Heart right ventricle (tissue), 16 donors: ENCODE measurements at regions not wholly inside any gene's neighbourhood (a gene's known extent, or its start where the extent isn't known, plus 50 kb on each side); places are given as distances from the start of the nearest gene placed in this dataset.

ENCODE experiments used
- ATAC-seq, 8 donors: fragments of 200-7000 bp; cut with Tn5 transposase; one replicate each; pipeline ENCODE4 v1.9.1; 2020; ENCODE audit warnings: mild to moderate bottlenecking in 8 of 8, moderate library complexity in 8 of 8, moderate number of reproducible peaks in 1 of 8
- DNase-seq, 2 donors: peaks; one replicate each; pipeline ENCODE4 v3.0.0-alpha.2; 2020
- H3K27ac ChIP-seq, 10 donors: fragments of 200-600 bp; sonication (generic) in 2 of 10; one replicate each; pipeline versions ENCODE4 v1.5.0 to v1.8.0; 2020 to 2022; ENCODE audit warnings: mild to moderate bottlenecking in 3 of 10
- H3K27me3 ChIP-seq, 7 donors: fragments of 200-600 bp; one replicate each; pipeline ENCODE4 v1.8.0; 2021 to 2022; ENCODE audit warnings: mild to moderate bottlenecking in 2 of 7
- H3K36me3 ChIP-seq, 9 donors: fragments of 200-600 bp; sonication (generic) in 1 of 9; one replicate each; pipeline versions ENCODE4 v1.5.0 to v1.8.0; 2020 to 2022; ENCODE audit warnings: mild to moderate bottlenecking in 2 of 9
- H3K4me1 ChIP-seq, 9 donors: fragments of 200-600 bp; sonication (generic) in 1 of 9; one replicate each; pipeline versions ENCODE4 v1.5.0 to v1.8.0; 2020 to 2022; ENCODE audit warnings: mild to moderate bottlenecking in 4 of 9
- H3K4me3 ChIP-seq, 10 donors: fragments of 200-600 bp; sonication (generic) in 2 of 10; one replicate each; pipeline versions ENCODE4 v1.5.0 to v1.8.0; 2020 to 2022; ENCODE audit warnings: mild to moderate bottlenecking in 7 of 10, moderate library complexity in 2 of 10
- H3K9me3 ChIP-seq, 11 donors: fragments of 200-600 bp in 10 of 11; sonication (generic) in 2 of 11; one replicate each; pipeline versions ENCODE4 v1.5.0 to v1.8.0; 2013 to 2022; ENCODE audit warnings: mild to moderate bottlenecking in 2 of 11, control low read depth in 1 of 11, moderate library complexity in 1 of 11
- WGBS, 2 donors: extraction: QIAGEN DNeasy Blood & Tissue Kit; methylation state at CpG; one replicate each; pipeline ENCODE4 v1.1.7; 2013; ENCODE audit warnings: inconsistent platforms in 1 of 2; 5-methylcytosine and 5-hydroxymethylcytosine counted together
- intact Hi-C, 10 donors: fragments of 100-400 bp; cut with DNase I; formaldehyde crosslinking; loops; one replicate each; pipeline versions ENCODE4 v1.11.1 to v1.14.2; 2022
- TF ChIP-seq, protein P1 (sequence below), 9 donors: fragments of 200-600 bp; sonication (generic) in 2 of 9; IDR thresholded peaks; one replicate each; pipeline versions ENCODE4 v1.5.0 to v1.8.0; 2021 to 2022; ENCODE audit warnings: antibody characterized with exemption in 9 of 9, mild to moderate bottlenecking in 5 of 9, moderate library complexity in 1 of 9
- donor health status: Arrhythmogenic right ventricular cardiomyopathy.
- donor health status: ischemic (EF 13 %, LVEDD 7.1; RV severe dilation, severe dysfunction).
- donor health status: healthy with polysubstance abuse.
- donor health status: DM: no; HTN: yes; CAD: no.
- donor health status: DM: no; HTN: no; CAD: no.
- donor health status: ischemic (EF 25% LVEDD 6.9; RV normal size, moderate dysfunction).
- donor health status: ischemic (EF 25% LVEDD 5.7; RV mildly dilated, moderate dysfunction).
- donor health status: healthy.
- donor health status: DM: yes; HTN: yes; CAD: no.
- donor health status: Ischemic cardiomyopathy.
- donor health status: ischemic (EF 35%, LVEDD 5.7; RV mildly dilated, moderate dysfunction).
- donor health status: nonischemic (EF 11% LVEDD 7.7; RV severe dilation, severe dysfunction).
- donor health status: DM: yes; HTN: yes; CAD: no.
- donor health status: PGD.
- donor health status: ischemic (EF 29% LVEDD 5.4; RV normal size, mild dysfunction).
- donor health status: nonischemic (EF 23%, LVEDD 6.1; RV moderate dilation, normal function).

GRCh38 chr13:61994174-61994573 is 578.5 kb upstream of the PCDH20 start:
- intact Hi-C loops = no loop called here
- 83 to 93% methylated on average over 1 of the region's 1 CpG for WGBS, 2 donors
- TF ChIP-seq, protein P1, sequence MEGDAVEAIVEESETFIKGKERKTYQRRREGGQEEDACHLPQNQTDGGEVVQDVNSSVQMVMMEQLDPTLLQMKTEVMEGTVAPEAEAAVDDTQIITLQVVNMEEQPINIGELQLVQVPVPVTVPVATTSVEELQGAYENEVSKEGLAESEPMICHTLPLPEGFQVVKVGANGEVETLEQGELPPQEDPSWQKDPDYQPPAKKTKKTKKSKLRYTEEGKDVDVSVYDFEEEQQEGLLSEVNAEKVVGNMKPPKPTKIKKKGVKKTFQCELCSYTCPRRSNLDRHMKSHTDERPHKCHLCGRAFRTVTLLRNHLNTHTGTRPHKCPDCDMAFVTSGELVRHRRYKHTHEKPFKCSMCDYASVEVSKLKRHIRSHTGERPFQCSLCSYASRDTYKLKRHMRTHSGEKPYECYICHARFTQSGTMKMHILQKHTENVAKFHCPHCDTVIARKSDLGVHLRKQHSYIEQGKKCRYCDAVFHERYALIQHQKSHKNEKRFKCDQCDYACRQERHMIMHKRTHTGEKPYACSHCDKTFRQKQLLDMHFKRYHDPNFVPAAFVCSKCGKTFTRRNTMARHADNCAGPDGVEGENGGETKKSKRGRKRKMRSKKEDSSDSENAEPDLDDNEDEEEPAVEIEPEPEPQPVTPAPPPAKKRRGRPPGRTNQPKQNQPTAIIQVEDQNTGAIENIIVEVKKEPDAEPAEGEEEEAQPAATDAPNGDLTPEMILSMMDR (IDR thresholded peaks at IDR 0.05) = no peak
- Histone ChIP-seq H3K36me3 (no peaks in the 10 kb centered on the region), H3K4me3 (no peak overlapping the region), H3K4me1 (no peaks in the 10 kb centered on the region), H3K9me3 (peaks cover 0 to 9% (median 0%) of the 10 kb centered on the region in 11 donors), H3K27ac (no peak overlapping the region), H3K27me3 (no peaks in the 10 kb centered on the region)
- ATAC-seq (no peak), DNase-seq (no peak)

DNA sequence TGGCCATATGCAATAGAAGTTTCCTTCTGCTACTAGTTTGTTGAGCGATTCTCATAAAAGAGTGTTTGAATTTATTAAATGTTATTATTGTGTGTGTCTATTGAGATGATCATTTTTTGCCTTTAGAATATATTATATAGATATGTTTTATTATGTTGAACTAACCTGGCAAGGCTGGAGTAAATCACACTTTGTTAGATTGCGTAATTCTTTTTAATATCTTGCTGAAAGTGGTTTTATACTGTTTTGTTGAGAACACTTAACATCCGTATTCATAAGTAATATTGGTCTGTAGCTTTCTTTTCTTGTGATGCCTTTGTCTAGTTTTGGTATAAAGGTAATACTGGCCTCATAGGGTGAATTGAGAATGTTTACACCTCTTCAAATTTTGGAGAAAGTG is 574.3 kb upstream of the PCDH20 start:
- Histone ChIP-seq H3K27me3 (no peaks in the 10 kb centered on the region), H3K36me3 (no peaks in the 10 kb centered on the region), H3K4me3 (no peak overlapping the region), H3K27ac (no peak overlapping the region), H3K9me3 (no peaks in the 10 kb centered on the region), H3K4me1 (no peaks in the 10 kb centered on the region)
- TF ChIP-seq, protein P1 (IDR thresholded peaks at IDR 0.05) = no peak
- 81 to 88% methylated on average over 3 of the region's 3 CpGs for WGBS, 2 donors
- DNase-seq (no peak), ATAC-seq (no peak)
- intact Hi-C loops = no loop called here

DNA sequence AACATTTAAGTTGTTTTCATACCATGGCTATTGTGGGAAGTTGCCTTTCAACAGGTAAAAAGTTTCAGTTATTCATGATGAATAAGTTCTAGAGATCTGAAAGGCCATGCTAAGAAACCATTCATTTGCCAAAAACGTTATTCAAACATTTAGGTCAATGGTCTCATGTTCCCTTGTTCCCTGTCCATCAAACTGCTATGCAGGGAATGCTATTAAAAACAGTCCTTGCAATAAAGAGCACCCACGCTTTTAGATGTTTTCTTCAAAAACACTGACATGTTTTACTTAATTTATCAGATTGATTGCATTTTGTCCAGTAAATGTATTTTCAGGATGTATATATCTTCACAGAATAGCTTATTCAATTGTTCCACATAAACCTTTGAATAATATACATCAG is 573.2 kb upstream of the PCDH20 start:
- Histone ChIP-seq H3K36me3 (no peaks in the 10 kb centered on the region), H3K4me3 (no peak overlapping the region), H3K4me1 (no peaks in the 10 kb centered on the region), H3K27me3 (no peaks in the 10 kb centered on the region), H3K27ac (no peak overlapping the region), H3K9me3 (no peaks in the 10 kb centered on the region)
- no peak for DNase-seq
- ATAC-seq = no peak
- intact Hi-C loops = no loop called here
- 32 to 46% methylated on average over 2 of the region's 2 CpGs for WGBS, 2 donors
- TF ChIP-seq, protein P1 (IDR thresholded peaks at IDR 0.05) = no peak

GRCh38 chr13:61975001-61975400 is 559.4 kb upstream of the PCDH20 start:
- H3K27me3 ChIP-seq = no peaks in the 10 kb centered on the region
- TF ChIP-seq, protein P1 (IDR thresholded peaks at IDR 0.05) = no peak

DNA sequence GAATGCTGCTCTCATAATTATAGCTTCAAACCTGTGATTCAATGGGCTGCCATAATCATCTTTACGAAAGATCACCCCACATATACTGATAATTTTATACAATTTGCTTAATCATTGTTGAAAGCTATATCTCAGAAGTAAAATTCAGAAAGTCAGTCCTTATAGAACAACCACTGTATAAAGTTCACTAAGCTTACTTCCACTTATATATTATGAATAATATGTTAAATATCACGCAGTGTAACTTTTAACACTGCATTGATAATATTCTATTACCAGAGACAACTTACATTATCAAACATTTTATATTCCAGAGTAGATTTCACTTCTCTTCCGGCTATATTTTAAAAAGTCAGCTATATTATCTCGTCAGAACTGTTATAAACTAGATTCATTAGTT is 550.1 kb upstream of the PCDH20 start:
- Histone ChIP-seq H3K4me1 (no peaks in the 10 kb centered on the region), H3K27ac (no peak overlapping the region), H3K36me3 (no peaks in the 10 kb centered on the region), H3K9me3 (no peaks in the 10 kb centered on the region), H3K4me3 (no peak overlapping the region), H3K27me3 (no peaks in the 10 kb centered on the region)
- intact Hi-C loops = no loop called here
- DNase-seq (no peak), ATAC-seq (no peak)
- TF ChIP-seq, protein P1 (IDR thresholded peaks at IDR 0.05) = no peak
- whole genome bisulfite sequencing, 2 donors = 80 to 81% methylated on average over 4 of the region's 4 CpGs

More at GRCh38 chr13:61975001-61975400, 559.4 kb upstream of the PCDH20 start:
- no peaks in the 10 kb centered on the region for H3K4me1 ChIP-seq
- WGBS, 2 donors = 80 to 93% methylated on average over 3 of the region's 3 CpGs
- no peak overlapping the region for H3K27ac ChIP-seq
- H3K9me3 ChIP-seq = peaks cover 0 to 10% (median 0%) of the 10 kb centered on the region in 11 donors
- H3K4me3 ChIP-seq = no peak overlapping the region
- intact Hi-C loops = no loop called here
- no peaks in the 10 kb centered on the region for H3K36me3 ChIP-seq
- DNase-seq (no peak), ATAC-seq (no peak)
